ENCODE measurements at regions not wholly inside any gene's neighbourhood (a gene's known extent, or its start where the extent isn't known, plus 50 kb on each side); places are given as distances from the start of the nearest gene placed in this dataset.
"Not testable (repeated sequence)": the region's sequence is repeated elsewhere in the genome, so short reads cannot be mapped to it uniquely, and the experiment has no call there.

- no peak for DNase-seq (ENCODE audit: low read depth)
Observed at GRCh38 chr6:33896391-33897188, 92.8 kb upstream of the MLN start.

DNA sequence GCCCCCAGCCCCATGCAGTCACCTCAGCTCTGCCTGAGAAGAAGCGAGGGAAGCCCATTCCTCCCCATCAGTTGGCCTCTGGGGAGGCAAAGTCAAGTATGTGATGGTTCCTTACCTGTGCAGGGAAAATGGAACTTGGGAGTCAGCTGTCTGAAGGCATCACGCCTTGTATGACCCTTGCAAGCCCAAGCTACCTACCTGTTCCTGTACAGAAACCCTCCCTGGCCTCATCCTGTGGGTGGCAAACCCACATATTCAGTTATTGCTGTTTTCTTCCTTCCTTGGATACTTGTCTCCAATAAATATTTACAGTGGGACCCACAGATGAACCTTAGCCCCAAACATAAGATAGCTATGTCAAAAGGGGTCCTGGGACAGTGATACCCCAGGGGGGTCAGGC, 92.2 kb upstream of the MLN start:
- no peak for DNase-seq (ENCODE audit: low read depth)

- DNase-seq (ENCODE audit: low read depth) = no peak
Observed at GRCh38 chr6:33895296-33895695, 91.5 kb upstream of the MLN start.

GRCh38 chr6:33894438-33894837, 90.6 kb upstream of the MLN start:
- DNase-seq (ENCODE audit: low read depth) = no peak

- DNase-seq (ENCODE audit: low read depth) = no peak
Observed at GRCh38 chr6:33892581-33893346, 89.0 kb upstream of the MLN start.

GRCh38 chr6:33888664-33889200, 84.9 kb upstream of the MLN start:
- no peak for DNase-seq (ENCODE audit: low read depth)

DNA sequence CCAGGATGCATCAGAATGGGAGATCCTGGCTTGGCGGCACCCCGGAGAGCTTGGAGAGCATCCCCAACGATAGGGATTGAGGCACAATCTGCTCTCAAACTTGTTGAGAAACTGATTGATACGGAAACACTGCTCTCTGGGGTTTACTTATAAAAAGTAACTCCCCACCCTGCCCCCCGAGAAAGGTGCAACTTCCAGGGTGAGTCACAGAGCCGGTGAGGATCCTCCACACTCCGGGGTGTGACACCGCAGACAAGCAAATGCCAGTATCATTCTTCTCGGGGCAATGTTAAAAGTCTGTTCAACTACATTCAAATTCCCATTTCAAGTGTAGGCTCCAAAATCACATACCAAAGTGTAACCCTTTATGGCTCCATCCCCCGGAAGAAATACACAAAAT, 84.4 kb upstream of the MLN start:
- no peak for DNase-seq (ENCODE audit: low read depth)

GRCh38 chr6:33886673-33887144, 82.9 kb upstream of the MLN start:
- peak; percentile 30 for DNase-seq (ENCODE audit: low read depth)

DNA sequence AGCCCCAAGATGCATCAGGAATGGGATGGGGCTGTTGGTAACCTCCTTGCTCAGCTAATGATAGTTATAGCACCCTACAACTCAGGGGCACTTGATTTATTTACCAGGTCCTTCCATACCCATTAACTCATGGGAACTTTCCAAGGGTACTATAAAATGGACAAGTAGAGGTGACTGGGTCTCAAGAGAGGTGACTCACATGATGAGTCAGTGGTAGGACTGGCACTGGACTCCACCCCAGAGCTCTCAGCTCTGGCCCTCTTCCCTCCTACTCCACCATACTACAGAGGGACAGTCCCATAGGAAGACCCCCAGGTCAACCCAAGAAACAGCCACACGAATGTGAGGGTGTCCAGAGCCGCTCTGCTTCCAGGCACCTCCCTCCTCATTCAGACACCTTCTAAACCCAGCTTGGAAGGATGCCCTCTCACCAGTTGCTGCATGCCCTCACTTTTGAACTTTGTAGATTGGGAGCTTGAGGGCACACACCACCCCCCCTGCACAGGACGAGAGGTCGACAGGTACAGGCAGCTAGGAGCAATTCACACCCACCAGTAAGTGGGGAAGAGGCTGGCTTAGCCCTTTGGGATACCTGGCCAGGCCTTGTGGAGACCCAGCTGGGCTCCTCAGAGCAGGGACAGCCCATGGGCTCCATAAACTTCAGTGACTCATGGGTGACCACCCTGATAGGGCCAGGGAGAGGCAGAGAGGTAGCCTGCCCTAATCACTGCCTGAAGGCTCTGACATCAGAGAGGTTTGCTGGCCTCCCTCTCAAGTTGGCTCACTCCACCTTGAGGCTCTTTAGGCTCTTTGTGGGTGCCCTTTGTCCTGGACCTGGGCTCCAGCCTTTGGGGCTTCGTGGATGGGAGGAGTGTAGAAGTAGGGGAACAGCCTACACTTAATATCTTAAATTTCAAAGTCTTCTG, 81.6 kb upstream of the MLN start:
- peak; percentile 78 for DNase-seq (ENCODE audit: low read depth)

GRCh38 chr6:33883621-33884020, 79.8 kb upstream of the MLN start:
- not testable (repeated sequence) for DNase-seq (ENCODE audit: low read depth)

- no peak for DNase-seq (ENCODE audit: low read depth)
Observed at GRCh38 chr6:33882154-33882553, 78.4 kb upstream of the MLN start.

GRCh38 chr6:33880766-33881165, 77.0 kb upstream of the MLN start:
- no peak for DNase-seq (ENCODE audit: low read depth)

DNA sequence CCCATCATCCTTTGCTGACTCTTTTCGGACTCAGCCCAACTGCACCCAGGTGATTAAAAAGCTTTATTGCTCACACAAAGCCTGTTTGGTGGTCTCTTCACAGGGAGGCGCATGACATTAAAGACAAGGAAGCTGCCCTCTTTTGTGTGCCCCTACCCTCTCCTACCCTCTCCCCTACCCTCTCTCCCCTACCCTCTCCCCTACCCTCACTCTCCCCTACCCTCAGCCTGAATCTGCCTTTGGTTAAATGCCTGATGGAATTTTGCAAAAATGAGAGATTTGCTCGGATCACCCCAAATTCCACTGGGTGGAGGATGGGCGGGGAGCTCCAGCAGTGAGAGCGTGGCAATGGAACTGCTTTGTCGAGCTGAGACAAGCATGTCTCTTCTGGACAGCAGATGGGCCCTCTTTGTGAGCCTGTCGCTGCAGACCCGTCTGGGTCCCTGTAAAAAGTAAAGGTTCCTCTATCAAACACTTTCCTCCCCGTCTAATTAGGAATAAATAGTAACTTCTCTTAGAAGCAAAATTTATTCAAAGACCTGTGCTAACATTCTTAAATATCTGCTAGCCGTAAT, 76.4 kb upstream of the MLN start:
- no peak for DNase-seq (ENCODE audit: low read depth)

DNA sequence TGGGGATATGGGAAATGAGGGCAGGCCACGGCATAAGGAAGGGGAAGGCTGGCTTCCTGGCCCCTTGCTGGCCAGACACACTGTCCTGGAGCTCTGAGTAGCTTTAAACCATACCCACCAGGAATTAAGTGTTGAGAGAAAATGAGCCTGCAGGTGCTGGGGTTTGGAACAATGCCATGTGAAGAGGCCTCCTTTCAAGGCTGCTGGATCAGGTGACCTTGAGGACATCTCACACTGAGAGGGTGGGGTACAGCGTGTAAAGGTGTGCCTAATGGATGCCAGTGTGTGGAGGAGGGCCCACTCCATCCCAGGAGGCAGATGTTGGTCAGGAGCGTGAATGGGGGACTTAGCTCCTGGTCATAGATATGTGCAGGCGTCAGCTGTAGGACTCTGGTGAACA, 74.8 kb upstream of the MLN start:
- no peak for DNase-seq (ENCODE audit: low read depth)

DNA sequence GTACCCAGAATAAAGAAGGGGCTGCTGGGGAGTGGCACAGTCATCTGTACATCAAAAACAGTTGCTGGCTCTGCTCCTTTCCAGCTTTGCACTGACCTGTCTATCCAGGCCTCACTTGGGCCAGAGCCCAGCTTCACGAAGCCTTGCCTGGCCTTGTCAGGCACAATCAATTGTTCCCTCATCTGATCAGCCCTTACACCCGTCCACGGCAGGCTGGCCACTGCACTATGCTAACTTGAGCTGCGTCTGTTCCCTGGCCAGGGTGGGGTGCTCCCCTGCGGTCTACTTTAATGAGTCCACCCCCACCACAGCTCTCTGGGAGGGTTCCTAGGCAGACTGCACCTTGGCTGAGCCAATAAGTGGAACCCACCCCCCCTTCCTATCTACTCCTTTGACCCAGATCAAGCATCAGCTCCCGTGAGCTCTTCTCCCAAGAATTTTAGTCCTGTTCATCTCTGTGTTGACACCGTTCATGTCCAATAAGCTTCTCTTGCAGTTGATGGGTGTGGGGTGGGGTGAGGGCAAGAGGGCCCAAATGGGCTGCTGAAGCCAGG, 74.3 kb upstream of the MLN start:
- DNase-seq (ENCODE audit: low read depth) = no peak

GRCh38 chr6:33875696-33876095, 71.9 kb upstream of the MLN start:
- DNase-seq (ENCODE audit: low read depth) = no peak

DNA sequence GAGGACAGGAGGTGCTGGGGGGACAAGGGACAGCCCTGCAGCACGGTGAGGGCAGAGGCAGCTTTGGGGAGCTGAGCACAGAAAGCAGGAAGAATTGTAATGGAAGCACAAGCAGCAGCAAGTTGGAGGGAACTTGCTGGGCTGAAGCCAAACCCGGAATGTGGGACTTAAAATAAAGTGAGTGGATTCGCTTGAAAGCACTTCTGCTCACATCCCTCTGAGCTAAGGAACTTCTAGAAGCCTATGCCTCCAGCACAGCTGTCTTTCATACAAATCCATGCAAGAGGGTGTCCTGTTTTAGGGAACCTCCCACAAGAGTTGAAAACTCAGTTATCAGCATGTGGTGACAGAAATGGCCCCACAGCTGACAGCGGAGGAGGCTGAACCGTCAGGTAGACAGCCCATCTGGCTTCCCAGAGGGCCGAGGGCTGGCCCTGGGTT, 71.4 kb upstream of the MLN start:
- DNase-seq (ENCODE audit: low read depth) = no peak

DNA sequence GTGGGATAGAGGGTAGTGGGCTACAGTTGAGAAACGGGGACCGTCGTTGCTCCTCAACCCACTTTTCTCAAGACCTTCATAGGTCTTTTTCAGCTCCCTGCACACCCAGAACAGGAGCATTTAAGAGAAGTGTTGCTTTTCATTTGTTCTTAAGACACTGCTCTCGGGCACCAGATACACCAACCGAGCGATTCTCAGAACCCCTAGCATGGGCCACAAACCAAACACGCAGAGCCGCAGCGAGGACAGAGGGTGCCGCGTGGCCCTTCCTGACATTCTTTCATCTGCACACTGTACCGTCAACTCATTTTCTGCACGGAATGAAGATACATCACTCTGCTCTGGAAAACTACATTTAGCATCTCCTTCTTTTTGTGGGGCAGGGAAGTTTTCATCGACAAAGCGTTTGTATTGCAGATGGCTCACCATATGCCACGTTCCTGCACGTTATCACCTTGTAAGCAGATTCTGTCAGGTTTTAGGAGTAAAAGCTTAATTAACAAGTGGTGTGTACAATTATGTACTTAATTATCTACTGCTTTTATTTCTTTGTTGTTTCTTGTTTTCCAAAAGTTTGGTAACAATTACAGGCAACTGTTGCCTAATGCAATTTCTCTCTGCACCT, 70.4 kb upstream of the MLN start:
- no peak for DNase-seq (ENCODE audit: low read depth)

GRCh38 chr6:33872761-33873160, 69.0 kb upstream of the MLN start:
- DNase-seq (ENCODE audit: low read depth) = no peak

DNA sequence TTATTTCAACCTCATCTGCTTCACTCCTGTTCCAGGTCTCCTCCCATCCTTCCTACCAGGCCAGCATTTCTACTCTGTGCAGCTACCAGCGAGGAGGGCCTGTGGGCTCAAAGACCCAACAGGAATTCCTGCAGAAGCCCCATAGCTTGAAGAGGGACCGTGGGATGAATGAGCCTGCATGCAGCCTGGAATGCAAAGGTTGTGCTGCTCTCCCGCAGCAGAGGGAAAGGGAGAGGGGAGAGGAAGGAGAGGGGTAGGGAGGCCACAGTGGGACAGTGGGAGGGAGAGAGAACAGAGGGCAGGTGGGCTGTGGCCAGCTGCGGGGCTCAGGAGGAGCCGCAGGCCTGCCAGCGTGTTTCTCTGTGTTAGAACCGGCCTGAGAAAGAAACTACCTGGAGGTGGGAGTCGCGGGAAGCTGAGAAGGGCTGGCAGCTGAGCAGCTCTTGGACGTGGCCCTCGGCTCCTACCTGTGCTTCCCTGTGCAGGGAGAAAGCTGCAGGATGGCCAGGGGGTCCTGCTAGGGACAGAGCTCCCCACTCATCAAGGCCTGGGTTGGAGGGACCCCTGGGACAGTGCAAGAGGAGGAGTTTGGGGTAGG, 66.1 kb upstream of the MLN start:
- no peak for DNase-seq (ENCODE audit: low read depth)
